OCI-LY7 (cell line): ENCODE measurements at regions not wholly inside any gene's neighbourhood (a gene's known extent, or its start where the extent isn't known, plus 50 kb on each side); places are given as distances from the start of the nearest gene placed in this dataset.

ENCODE experiments used
- EZH2phosphoT487 ChIP-seq: fragments of 200-600 bp; sonication (generic); IDR thresholded peaks from 2 replicates; pipeline ENCODE4 v1.6.1; 2018; ENCODE audit warnings: low read depth, borderline replicate concordance, mild to moderate bottlenecking, mixed run types, antibody characterized with exemption, low read length, moderate library complexity, mixed read lengths
- TF ChIP-seq, protein P1 (sequence below): fragments of 200-600 bp; sonication (generic); conservative IDR thresholded peaks from 2 replicates; pipeline ENCODE4 v1.5.1; 2014; ENCODE audit warnings: mild to moderate bottlenecking, antibody characterized with exemption, low read length, moderate library complexity, mixed read lengths

DNA sequence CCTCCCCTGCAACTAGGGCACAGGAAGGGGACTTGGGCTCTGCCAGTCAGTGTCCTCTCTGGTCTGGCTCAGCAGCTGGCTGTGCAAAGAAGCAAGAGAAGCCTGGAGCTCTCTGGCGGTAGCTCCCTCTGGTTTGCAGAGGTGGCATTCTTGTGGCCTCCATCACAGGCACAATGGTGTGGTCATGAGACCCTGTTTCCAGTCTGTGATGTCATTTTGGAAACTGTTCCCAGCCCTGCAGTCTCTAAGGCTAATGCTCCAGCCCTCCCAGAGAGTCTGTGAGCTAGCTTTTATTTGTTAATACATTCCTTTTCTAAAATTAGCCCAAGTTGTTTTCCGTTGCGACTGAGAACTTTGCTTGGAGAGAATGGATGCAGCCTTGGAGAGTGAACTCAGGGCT, 69.5 kb upstream of the FOXQ1 start:
- TF ChIP-seq, protein P1, sequence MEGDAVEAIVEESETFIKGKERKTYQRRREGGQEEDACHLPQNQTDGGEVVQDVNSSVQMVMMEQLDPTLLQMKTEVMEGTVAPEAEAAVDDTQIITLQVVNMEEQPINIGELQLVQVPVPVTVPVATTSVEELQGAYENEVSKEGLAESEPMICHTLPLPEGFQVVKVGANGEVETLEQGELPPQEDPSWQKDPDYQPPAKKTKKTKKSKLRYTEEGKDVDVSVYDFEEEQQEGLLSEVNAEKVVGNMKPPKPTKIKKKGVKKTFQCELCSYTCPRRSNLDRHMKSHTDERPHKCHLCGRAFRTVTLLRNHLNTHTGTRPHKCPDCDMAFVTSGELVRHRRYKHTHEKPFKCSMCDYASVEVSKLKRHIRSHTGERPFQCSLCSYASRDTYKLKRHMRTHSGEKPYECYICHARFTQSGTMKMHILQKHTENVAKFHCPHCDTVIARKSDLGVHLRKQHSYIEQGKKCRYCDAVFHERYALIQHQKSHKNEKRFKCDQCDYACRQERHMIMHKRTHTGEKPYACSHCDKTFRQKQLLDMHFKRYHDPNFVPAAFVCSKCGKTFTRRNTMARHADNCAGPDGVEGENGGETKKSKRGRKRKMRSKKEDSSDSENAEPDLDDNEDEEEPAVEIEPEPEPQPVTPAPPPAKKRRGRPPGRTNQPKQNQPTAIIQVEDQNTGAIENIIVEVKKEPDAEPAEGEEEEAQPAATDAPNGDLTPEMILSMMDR: no peak
- no peak for TF ChIP-seq EZH2phosphoT487
